Bronchial epithelial cell (primary cell): ENCODE measurements at regions not wholly inside any gene's neighbourhood (a gene's known extent, or its start where the extent isn't known, plus 50 kb on each side); places are given as distances from the start of the nearest gene placed in this dataset.

Experiments
- DNase-seq: peaks from one replicate; pipeline ENCODE4 v3.0.0-alpha.2; 2010; ENCODE audit warnings: low read depth
- FAIRE-seq: peaks from 2 replicates; lab custom pipeline; 2011; peaks lifted over from hg19 to GRCh38; lab: Jason Lieb, UNC
- H3K27me3 ChIP-seq: 2 replicates; pipeline ENCODE4 v1.5.1; 2011; ENCODE audit warnings: low read length; ENCODE audit not compliant: control insufficient read depth, insufficient read depth
- H3K36me3 ChIP-seq: 2 replicates; pipeline ENCODE4 v1.5.1; 2011; ENCODE audit warnings: low read length; ENCODE audit not compliant: control insufficient read depth, insufficient read depth
- H3K4me3 ChIP-seq: 2 replicates; pipeline ENCODE4 v1.5.1; 2011; ENCODE audit warnings: mild to moderate bottlenecking, low read depth, low read length, control low read depth
- TF ChIP-seq, protein P1 (sequence below): IDR thresholded peaks from 2 replicates; pipeline ENCODE4 v1.5.1; 2011; ENCODE audit warnings: mild to moderate bottlenecking, moderate library complexity, low read length, control low read depth, inconsistent platforms; ENCODE audit not compliant: insufficient read depth, severe bottlenecking

DNA sequence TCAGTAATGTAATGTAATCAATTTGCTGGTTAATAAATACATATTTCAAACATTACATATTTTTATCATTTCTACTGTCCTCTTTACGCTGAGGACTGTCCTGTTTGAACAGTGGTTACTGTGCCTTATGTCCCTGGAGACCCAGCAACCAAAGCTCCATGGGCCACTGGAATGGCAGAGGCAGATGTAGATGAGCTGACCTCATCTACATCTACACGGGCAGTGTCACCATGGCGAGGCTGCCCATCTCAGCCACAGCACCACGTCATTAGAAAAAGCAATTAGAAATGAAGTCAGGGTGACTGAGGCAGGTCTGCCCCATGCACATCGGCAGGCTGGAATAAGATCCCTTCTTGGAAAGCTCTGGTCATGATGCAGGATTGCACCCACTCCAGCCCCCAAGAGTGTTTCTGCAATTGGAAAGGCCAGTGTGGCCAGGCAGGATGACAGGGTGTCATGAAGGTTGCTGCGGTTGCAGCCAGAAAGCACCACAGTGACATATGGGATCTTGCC is 237.5 kb downstream of the NDUFA10 start:
- TF ChIP-seq, protein P1, sequence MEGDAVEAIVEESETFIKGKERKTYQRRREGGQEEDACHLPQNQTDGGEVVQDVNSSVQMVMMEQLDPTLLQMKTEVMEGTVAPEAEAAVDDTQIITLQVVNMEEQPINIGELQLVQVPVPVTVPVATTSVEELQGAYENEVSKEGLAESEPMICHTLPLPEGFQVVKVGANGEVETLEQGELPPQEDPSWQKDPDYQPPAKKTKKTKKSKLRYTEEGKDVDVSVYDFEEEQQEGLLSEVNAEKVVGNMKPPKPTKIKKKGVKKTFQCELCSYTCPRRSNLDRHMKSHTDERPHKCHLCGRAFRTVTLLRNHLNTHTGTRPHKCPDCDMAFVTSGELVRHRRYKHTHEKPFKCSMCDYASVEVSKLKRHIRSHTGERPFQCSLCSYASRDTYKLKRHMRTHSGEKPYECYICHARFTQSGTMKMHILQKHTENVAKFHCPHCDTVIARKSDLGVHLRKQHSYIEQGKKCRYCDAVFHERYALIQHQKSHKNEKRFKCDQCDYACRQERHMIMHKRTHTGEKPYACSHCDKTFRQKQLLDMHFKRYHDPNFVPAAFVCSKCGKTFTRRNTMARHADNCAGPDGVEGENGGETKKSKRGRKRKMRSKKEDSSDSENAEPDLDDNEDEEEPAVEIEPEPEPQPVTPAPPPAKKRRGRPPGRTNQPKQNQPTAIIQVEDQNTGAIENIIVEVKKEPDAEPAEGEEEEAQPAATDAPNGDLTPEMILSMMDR: no peak
- FAIRE-seq (no peak), DNase-seq (no peak)
- no peaks in the 10 kb centered on the region for H3K27me3 ChIP-seq
- H3K4me3 ChIP-seq: no peak overlapping the region
- H3K36me3 ChIP-seq: no peaks in the 10 kb centered on the region

DNA sequence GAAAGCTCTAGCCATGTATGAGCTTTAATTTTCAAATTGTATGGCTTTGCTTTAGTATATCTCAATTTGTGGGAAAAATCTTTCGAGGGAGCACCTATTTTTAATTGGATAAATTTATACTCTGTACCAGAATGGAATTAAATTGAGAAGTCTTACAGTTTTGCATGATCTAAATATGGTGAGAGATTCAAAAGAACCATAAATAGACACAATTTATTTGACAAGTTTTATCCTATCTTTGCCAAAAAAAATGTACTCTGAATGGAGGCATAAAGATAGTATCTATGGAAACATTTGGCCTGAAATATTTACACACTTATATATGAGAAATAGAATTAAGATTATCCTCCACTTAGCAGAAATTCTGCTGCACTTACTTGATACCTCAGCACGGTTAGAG is 238.4 kb downstream of the NDUFA10 start:
- TF ChIP-seq, protein P1: no peak
- DNase-seq (no peak), FAIRE-seq (no peak)
- Histone ChIP-seq H3K27me3 (no peaks in the 10 kb centered on the region), H3K36me3 (no peaks in the 10 kb centered on the region), H3K4me3 (no peak overlapping the region)

DNA sequence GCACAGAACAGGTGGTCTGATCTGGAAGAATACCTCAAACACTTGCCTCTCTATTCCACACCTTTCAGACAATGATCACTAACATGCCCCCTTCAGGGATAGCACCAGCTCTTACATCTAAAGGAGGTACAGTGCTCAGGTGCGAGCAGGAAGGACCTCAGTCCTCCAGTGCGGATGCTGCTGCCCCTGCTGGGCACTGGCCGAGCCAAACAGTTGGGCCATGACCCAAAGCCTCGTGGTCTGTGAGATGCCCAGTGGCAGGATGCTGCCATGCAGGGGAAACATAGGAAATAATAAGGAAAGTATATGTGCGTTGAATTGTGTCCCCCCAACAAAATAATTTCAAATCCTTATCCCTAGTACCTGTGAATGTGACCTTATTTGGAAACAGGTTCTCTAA is 243.7 kb downstream of the NDUFA10 start:
- TF ChIP-seq, protein P1: no peak
- FAIRE-seq (no peak), DNase-seq (no peak)
- Histone ChIP-seq H3K27me3 (no peaks in the 10 kb centered on the region), H3K4me3 (no peak overlapping the region), H3K36me3 (no peaks in the 10 kb centered on the region)

DNA sequence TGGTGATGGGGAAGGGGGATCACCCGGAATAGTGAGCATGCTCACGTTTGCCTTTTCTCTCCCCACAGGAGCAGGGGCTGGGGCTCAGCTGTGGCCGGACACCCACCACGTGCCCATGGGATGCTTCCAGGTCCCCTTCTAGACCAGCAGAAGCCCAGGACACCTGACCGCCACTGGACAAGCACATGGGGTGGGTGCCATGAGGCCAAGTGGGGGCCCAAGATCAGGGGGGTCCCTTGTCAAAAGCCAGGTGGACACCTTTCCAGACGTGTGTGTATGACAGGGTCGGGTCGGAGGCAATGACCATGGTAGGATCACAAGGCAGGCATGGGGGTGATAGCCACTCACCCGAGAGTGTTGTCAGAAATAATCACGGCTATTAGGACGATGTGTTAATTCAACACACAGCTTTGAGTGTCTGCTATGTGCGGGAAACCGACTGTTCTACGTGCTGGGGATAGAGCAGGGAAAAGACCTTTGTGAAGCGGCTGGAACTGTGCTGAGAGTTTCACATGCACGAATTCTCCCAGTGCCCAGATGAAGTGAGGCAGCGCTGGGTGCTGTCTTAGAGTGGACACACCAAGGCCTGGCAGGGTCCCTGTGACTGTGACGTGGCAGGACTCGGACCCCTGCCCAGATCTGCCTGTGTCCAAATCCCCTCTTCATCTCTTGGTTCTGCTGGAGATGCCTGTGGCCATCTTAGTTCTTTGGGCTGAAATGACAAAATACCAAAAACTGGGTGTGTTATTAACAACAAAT is 244.7 kb downstream of the NDUFA10 start:
- Histone ChIP-seq H3K27me3 (no peaks in the 10 kb centered on the region), H3K36me3 (no peaks in the 10 kb centered on the region), H3K4me3 (no peak overlapping the region)
- FAIRE-seq (peak; percentile 62), DNase-seq (no peak)
- TF ChIP-seq, protein P1: no peak

DNA sequence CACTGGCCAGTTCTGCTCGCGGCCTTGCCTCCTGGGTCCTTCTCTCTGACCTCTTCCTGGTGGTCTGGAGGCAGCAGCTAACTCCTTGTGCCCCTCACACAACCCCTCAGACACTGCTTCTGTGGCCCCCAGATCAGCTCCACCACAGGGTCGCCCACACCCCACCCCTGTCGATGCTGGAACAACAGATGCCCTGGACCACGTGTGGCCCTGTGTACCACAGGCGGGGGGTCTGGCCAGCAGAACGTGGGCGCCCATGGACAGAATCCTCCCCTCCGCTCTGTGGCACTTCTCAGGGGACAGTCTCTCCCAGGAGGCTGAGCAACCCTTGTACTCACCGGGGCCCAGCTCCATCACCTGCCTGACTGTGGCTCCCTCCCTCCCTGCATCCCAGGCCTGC is 245.6 kb downstream of the NDUFA10 start:
- FAIRE-seq (no peak), DNase-seq (no peak)
- Histone ChIP-seq H3K36me3 (no peaks in the 10 kb centered on the region), H3K27me3 (no peaks in the 10 kb centered on the region), H3K4me3 (no peak overlapping the region)
- TF ChIP-seq, protein P1: no peak
